ENCODE measurements at regions not wholly inside any gene's neighbourhood (a gene's known extent, or its start where the extent isn't known, plus 50 kb on each side); places are given as distances from the start of the nearest gene placed in this dataset.

DNA sequence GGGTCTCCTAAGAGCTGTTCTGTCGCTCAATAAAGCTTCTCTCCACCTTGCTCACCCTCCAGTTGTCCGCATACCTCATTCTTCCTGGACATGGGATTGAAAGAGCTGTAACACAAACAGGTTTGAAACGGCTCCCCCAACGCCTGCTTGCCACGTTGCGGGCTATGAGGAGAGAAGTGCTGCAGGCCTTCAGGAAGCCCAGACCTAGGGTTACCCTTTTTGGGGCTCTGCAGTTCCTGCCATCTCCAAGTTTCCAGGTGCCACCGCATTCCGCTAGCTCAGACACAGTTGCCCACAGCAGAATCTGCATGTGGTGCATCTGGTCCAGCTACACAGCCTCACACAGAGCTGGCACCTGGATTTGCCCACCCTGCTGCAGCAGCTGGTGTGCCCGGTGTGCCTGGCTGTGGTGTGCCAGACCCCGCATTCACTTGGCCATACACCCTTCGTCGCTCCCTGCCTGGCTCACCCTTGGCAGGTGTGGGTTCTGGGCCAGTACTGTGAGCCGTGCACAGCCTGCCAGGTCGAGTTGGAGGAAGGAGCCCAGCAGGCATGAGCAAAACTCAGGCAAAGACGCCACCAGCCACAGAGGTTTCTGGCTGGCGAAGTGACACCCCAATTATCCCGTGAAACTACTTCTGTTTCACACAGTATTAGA is 253.2 kb upstream of the SEMA3A start:
- Mint-ChIP-seq H3K4me3 (no peak overlapping the region), H3K27ac (no peak overlapping the region), H3K9me3 (no peaks in the 10 kb centered on the region), H3K27me3 (no peaks in the 10 kb centered on the region), H3K4me1 (no peaks in the 10 kb centered on the region), H3K36me3 (ENCODE audit: low read depth) (no peaks in the 10 kb centered on the region)
- ChIA-PET CTCF (no interaction called here), POLR2A (no interaction called here)
- no peak for DNase-seq

DNA sequence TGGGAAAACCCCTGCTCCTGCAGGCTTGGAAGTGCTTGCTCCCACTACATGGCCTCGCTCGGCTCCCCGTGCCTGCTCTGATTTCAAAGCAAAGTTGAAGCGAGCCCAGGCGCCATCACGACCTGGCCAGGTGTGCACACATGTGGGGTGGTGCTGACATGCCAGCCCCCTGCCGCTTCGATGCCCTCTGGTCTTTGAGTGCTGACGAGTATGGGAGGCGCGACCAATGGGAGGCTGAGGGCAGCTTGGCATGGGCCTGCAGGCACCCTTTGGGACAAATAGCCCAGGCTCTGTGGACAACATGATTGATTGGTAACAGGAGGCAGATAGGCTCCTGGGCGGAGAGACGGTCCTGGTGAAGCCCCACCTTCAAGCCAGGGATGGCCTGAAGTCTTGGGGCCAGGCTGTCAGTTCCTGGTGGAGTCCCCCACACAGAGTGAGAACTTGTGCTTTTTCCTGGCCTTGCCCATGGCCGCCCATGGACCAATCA is 252.4 kb upstream of the SEMA3A start:
- ChIA-PET CTCF (no interaction called here), POLR2A (no interaction called here)
- no peak overlapping the region for H3K27ac Mint-ChIP-seq
- H3K36me3 Mint-ChIP-seq (ENCODE audit: low read depth): no peaks in the 10 kb centered on the region
- H3K4me1 Mint-ChIP-seq: no peaks in the 10 kb centered on the region
- H3K4me3 Mint-ChIP-seq: no peak overlapping the region
- H3K9me3 Mint-ChIP-seq: no peaks in the 10 kb centered on the region
- DNase-seq: no peak
- no peaks in the 10 kb centered on the region for H3K27me3 Mint-ChIP-seq

DNA sequence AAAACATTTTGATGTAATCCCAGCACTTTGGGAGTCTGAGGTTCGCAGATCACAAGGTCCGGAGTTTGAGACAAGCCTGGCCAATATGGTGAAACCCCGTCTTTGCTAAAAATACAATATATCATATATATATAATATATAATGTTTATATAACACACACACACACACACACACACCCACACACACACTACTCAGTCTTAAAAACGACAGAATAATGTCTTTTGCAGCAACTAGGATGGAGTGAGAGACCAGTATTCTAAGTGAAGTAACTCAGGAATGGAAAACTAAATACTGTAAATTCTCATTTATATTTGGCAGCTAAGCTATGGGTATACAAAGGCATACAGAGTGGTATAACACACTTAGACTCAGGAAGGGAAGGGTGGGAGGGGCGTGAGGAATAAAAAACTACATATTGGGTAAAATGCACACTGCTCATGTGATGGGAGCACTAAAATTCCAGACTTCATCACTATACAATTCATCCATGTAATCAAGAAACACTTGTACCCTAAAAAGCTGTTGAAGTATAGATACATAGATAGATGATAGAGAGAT is 231.2 kb upstream of the SEMA3A start:
- POLR2A ChIA-PET: no interaction called here

DNA sequence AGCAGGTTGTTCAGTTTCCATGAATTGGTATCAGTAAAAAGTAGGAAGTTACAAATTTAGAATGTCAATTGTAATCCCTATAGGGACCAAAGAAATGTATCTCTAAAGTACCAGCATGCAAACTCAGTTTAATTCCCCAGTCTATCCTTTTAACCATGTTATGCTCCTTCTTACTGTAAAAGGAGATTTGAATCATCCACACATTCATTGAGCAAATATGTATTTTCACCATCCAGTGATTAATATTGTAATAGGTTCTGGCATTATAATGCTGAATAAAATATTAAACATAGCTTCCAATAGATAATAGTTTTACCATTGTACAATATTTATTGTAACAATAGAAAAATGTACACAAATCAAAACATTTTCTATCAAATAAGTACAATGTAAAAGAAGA is 228.2 kb upstream of the SEMA3A start:
- ChIA-PET POLR2A (no interaction called here), CTCF (no interaction called here)
- no peak overlapping the region for H3K27ac Mint-ChIP-seq
- H3K4me1 Mint-ChIP-seq: no peaks in the 10 kb centered on the region
- no peak overlapping the region for H3K4me3 Mint-ChIP-seq
- no peaks in the 10 kb centered on the region for H3K36me3 Mint-ChIP-seq (ENCODE audit: low read depth)
- peaks cover 3% of the 10 kb centered on the region for H3K9me3 Mint-ChIP-seq
- no peak for DNase-seq
- H3K27me3 Mint-ChIP-seq: no peaks in the 10 kb centered on the region

More for the DNA sequence above, 231.2 kb upstream of the SEMA3A start:
- CTCF ChIA-PET: no interaction called here
- Mint-ChIP-seq H3K4me1 (no peaks in the 10 kb centered on the region), H3K36me3 (ENCODE audit: low read depth) (no peaks in the 10 kb centered on the region), H3K27ac (no peak overlapping the region), H3K9me3 (no peaks in the 10 kb centered on the region), H3K27me3 (no peaks in the 10 kb centered on the region), H3K4me3 (no peak overlapping the region)
- no peak for DNase-seq

DNA sequence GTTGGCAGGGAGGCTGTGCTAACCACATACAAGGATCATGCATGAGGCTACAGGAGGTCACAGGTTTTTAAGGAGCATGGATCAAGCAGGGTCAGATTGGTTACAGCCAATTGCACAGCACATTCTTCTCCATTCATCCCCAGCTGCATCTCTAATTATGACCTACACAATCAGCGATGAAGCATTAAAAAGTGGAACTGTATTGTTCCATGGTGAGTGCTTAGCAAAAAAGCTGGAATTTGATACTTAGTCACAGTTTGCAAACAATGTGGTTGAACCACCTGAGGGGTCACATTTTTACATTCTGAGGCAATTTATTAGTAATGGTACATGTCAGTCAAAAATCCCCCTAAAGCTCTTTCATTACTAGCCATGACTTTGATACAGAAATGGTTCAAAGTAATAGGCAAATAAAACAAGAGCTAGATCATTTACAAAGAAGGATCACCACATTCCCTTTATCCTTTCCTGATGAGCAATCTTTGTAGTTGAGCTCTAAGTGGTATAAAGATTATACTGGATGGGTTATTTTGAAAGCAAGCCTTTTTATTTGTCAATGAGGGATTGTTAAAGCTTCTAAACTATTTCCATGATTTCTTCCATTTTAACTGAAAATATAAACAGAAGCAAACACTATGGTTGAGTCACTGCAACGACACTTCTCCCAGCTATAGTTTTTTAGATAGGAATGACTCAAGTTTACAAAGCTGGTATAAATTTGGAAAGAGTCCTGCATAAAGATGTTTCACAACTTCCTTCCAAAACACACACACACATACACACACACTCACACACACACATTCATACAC is 217.8 kb upstream of the SEMA3A start:
- peaks cover 7% of the 10 kb centered on the region for H3K9me3 Mint-ChIP-seq
- ChIA-PET POLR2A (no interaction called here), CTCF (no interaction called here)
- H3K4me1 Mint-ChIP-seq: no peaks in the 10 kb centered on the region
- no peak overlapping the region for H3K4me3 Mint-ChIP-seq
- no peaks in the 10 kb centered on the region for H3K36me3 Mint-ChIP-seq (ENCODE audit: low read depth)
- H3K27me3 Mint-ChIP-seq: no peaks in the 10 kb centered on the region
- DNase-seq: no peak
- no peak overlapping the region for H3K27ac Mint-ChIP-seq

DNA sequence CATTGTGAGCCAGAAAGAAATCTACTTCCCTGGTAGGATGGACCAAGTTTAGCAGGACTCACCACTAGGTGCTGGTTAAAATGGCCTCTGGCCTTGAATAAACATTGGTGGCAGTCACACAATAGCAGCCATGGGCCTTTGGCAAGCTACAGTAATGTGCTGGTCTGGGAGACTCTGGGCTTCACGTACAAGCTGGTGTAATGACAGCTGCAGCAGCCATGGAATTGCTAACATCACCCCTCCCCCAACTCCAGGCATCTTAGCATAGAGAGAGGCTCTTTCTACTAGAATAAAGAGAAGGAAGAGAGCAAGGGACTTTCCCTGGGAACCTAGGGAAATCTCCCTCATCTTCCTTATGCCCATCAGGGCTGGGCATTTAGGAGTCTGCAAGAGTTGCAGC is 205.1 kb upstream of the SEMA3A start:
- H3K27me3 Mint-ChIP-seq: no peaks in the 10 kb centered on the region
- no peak for DNase-seq
- H3K27ac Mint-ChIP-seq: no peak overlapping the region
- H3K4me3 Mint-ChIP-seq: no peak overlapping the region
- CTCF ChIA-PET: no interaction called here
- H3K36me3 Mint-ChIP-seq (ENCODE audit: low read depth): no peaks in the 10 kb centered on the region
- POLR2A ChIA-PET: no interaction called here
- no peaks in the 10 kb centered on the region for H3K4me1 Mint-ChIP-seq
- H3K9me3 Mint-ChIP-seq: peaks cover 17% of the 10 kb centered on the region

DNA sequence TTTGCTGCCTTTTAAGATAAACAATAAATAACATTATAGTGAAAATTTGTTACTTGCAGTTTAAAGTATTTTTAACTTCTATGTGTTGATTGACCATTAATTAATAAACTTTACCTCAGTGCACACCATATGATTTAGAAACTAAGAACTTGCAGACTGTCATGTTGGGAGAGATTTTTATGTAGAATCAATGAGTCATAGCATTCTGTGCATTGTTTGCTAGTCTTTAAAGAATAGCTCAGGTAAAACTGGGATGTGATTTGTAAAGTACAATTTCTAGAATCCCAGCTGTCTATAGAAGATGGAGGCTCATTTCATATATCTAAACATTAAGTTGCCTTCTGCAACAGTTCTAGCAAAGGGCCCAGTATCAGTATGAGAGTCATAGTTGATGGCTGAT is 199.6 kb upstream of the SEMA3A start:
- H3K4me3 Mint-ChIP-seq: no peak overlapping the region
- H3K27me3 Mint-ChIP-seq: no peaks in the 10 kb centered on the region
- ChIA-PET POLR2A (no interaction called here), CTCF (no interaction called here)
- DNase-seq: no peak
- H3K4me1 Mint-ChIP-seq: no peaks in the 10 kb centered on the region
- no peaks in the 10 kb centered on the region for H3K36me3 Mint-ChIP-seq (ENCODE audit: low read depth)
- H3K27ac Mint-ChIP-seq: no peak overlapping the region
- H3K9me3 Mint-ChIP-seq: peaks cover 2% of the 10 kb centered on the region

DNA sequence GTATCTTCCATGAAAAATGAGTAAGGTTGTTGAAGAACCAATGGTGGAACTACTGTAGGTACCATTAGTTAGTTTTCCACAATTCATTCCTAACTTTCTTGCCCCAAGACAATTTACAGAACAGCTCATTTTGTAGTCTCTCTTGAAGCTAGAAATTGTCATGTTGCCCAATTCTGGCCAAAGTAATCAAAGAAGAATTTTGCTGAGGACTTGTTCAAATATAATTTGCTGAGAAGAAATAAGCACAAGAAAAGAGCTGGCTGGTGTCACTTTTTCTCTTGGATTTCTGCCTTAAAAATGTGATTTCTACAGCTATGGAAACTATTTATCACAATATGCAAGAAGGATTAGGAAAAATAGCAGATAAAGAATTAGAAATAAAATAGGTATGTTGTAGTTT is 199.2 kb upstream of the SEMA3A start:
- H3K9me3 Mint-ChIP-seq: peaks cover 2% of the 10 kb centered on the region
- H3K36me3 Mint-ChIP-seq (ENCODE audit: low read depth): no peaks in the 10 kb centered on the region
- no peaks in the 10 kb centered on the region for H3K4me1 Mint-ChIP-seq
- no peak overlapping the region for H3K27ac Mint-ChIP-seq
- H3K4me3 Mint-ChIP-seq: no peak overlapping the region
- CTCF ChIA-PET: no interaction called here
- no peaks in the 10 kb centered on the region for H3K27me3 Mint-ChIP-seq
- POLR2A ChIA-PET: no interaction called here
- no peak for DNase-seq

DNA sequence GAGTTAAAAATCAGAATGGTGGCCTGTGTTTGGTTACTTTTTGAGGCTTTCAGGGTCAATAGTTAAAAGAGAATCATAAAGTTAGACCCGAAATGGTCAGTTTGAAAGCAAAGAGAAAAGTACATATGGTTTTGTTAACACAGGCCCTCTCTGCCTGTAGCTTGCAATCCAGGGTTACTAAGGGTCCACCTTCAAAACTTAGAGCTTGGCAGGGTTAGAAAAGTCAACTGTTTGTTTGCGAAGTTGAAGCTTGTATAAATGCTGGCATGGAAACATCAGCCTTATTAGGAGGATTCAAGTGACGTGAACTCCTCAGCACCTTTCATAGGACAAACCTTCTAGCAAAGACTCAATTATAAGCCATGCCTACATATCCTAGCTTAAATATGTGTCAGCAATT is 196.3 kb upstream of the SEMA3A start:
- peaks cover 2% of the 10 kb centered on the region for H3K9me3 Mint-ChIP-seq
- no peaks in the 10 kb centered on the region for H3K27me3 Mint-ChIP-seq
- no peaks in the 10 kb centered on the region for H3K36me3 Mint-ChIP-seq (ENCODE audit: low read depth)
- CTCF ChIA-PET: no interaction called here
- POLR2A ChIA-PET: no interaction called here
- H3K4me3 Mint-ChIP-seq: no peak overlapping the region
- no peaks in the 10 kb centered on the region for H3K4me1 Mint-ChIP-seq
- H3K27ac Mint-ChIP-seq: no peak overlapping the region
- DNase-seq: no peak

DNA sequence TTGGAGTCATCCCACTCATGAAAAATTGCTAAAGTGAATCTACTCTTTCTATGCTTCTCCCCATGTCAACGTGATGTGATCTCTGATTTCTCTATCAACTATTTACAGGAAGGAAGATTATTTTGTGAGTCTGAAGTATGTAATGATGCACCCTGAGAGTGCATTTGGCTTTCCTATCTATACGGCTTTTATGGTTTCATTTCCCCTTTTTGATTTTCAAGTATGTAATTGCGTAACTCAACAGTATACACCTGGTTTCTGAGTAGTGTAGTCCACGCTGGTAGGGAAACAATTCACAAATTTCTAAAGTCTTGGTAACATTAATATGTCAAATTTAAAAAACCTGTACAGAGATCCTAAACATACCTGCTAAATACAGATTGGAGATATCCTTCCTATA is 194.7 kb upstream of the SEMA3A start:
- no peaks in the 10 kb centered on the region for H3K4me1 Mint-ChIP-seq
- H3K27ac Mint-ChIP-seq: no peak overlapping the region
- CTCF ChIA-PET: no interaction called here
- no peak for DNase-seq
- H3K4me3 Mint-ChIP-seq: no peak overlapping the region
- no peaks in the 10 kb centered on the region for H3K27me3 Mint-ChIP-seq
- POLR2A ChIA-PET: no interaction called here
- H3K36me3 Mint-ChIP-seq (ENCODE audit: low read depth): no peaks in the 10 kb centered on the region
- peaks cover 2% of the 10 kb centered on the region for H3K9me3 Mint-ChIP-seq

DNA sequence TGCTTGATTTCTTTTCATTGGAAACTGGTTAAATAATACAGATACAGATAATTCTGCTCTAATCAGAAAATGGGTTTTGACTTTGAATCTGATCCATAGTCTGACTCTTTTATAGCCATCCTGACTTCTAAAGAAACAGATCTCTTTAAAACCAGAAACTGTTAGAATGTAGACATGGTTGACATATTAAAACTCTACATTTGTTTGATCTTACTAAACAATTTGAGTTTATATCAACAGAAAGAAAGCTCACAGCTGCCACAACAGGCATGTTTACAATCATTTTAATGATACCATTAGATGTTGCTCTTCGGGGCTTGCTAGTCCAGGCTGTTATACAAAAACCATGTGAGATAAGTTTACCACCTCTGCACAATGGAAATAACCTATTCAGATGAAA is 193.0 kb upstream of the SEMA3A start:
- Mint-ChIP-seq H3K4me1 (no peaks in the 10 kb centered on the region), H3K4me3 (no peak overlapping the region), H3K36me3 (ENCODE audit: low read depth) (no peaks in the 10 kb centered on the region), H3K27ac (no peak overlapping the region), H3K27me3 (no peaks in the 10 kb centered on the region), H3K9me3 (peaks cover 2% of the 10 kb centered on the region)
- no peak for DNase-seq
- ChIA-PET CTCF (no interaction called here), POLR2A (no interaction called here)

DNA sequence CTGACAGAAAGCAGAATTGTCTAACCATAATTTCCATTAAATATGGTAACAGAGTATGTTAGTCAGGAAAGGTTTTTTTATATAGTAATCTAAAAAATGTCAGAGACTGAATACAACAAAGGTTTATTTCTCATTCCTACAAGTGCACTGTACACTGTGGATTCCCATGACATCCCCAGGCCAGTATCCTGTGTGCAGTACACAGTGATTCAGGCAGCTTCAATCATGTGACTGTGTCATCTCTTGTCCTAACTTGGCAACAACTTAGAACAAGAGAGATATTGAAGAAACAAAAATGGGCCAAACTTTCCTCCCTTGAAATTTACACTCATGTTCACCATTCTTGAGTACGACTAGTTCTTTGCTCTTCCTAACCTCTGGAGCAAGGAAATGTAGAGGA is 189.8 kb upstream of the SEMA3A start:
- DNase-seq: no peak
- POLR2A ChIA-PET: no interaction called here
- H3K4me3 Mint-ChIP-seq: no peak overlapping the region
- H3K27me3 Mint-ChIP-seq: no peaks in the 10 kb centered on the region
- H3K36me3 Mint-ChIP-seq (ENCODE audit: low read depth): no peaks in the 10 kb centered on the region
- CTCF ChIA-PET: no interaction called here
- peaks cover 7% of the 10 kb centered on the region for H3K9me3 Mint-ChIP-seq
- H3K27ac Mint-ChIP-seq: no peak overlapping the region
- no peaks in the 10 kb centered on the region for H3K4me1 Mint-ChIP-seq

DNA sequence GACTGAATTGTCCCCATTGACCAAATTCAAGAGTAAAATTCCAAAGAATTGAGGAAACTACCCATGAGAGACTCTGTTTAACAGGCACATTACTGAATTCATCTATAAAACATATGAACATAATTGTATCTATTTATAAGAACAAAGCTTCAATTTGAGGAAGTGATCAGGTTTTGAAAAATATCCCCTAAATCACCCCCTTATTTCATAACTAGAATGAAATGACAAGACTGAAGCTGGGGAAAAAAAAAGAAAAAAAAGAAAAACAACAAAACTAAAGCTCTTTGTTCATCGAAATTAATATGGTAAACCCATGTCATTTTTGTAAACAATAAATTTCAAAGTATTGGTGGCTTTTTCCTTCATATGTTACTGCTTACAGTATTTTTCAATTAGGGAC is 184.9 kb upstream of the SEMA3A start:
- Mint-ChIP-seq H3K27me3 (no peaks in the 10 kb centered on the region), H3K4me1 (no peaks in the 10 kb centered on the region), H3K27ac (no peak overlapping the region), H3K36me3 (ENCODE audit: low read depth) (no peaks in the 10 kb centered on the region), H3K9me3 (peaks cover 5% of the 10 kb centered on the region), H3K4me3 (no peak overlapping the region)
- CTCF ChIA-PET: no interaction called here
- POLR2A ChIA-PET: no interaction called here
- no peak for DNase-seq

DNA sequence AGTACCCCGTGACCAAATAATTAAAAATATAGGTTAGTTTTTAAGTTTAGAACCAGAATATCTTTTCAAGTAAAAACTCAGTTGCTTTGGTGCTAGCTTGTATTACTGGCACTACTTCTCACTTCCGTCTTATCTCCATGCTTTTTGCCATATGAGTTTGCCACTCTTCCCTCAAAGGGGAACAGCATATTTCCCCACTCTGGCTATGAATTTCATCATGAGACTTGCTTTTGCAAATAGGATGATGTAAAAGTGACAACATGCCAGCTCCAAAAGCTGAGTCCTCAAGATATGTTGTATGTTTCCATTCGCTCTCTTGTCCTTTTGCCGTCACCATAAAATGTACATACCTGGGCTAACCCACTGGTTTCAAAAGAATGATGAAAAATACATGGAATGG is 178.1 kb upstream of the SEMA3A start:
- no peak overlapping the region for H3K4me3 Mint-ChIP-seq
- ChIA-PET CTCF (no interaction called here), POLR2A (no interaction called here)
- no peaks in the 10 kb centered on the region for H3K9me3 Mint-ChIP-seq
- no peaks in the 10 kb centered on the region for H3K27me3 Mint-ChIP-seq
- no peak for DNase-seq
- H3K36me3 Mint-ChIP-seq (ENCODE audit: low read depth): no peaks in the 10 kb centered on the region
- no peaks in the 10 kb centered on the region for H3K4me1 Mint-ChIP-seq
- H3K27ac Mint-ChIP-seq: no peak overlapping the region

Data from activated CD4-positive, alpha-beta memory T cell treated with anti-CD3 and anti-CD28 coated beads, Interleukin-2, amount 10 ng/mL, durations not matched to agents 7 days and 5 days (primary cell).